Bronchial epithelial cell (primary cell): ENCODE measurements at regions not wholly inside any gene's neighbourhood (a gene's known extent, or its start where the extent isn't known, plus 50 kb on each side); places are given as distances from the start of the nearest gene placed in this dataset.

Source experiments
- DNase-seq: peaks from one replicate; pipeline ENCODE4 v3.0.0-alpha.2; 2010; ENCODE audit warnings: low read depth
- FAIRE-seq: peaks from 2 replicates; lab custom pipeline; 2011; peaks lifted over from hg19 to GRCh38; lab: Jason Lieb, UNC
- H3K27me3 ChIP-seq: 2 replicates; pipeline ENCODE4 v1.5.1; 2011; ENCODE audit warnings: low read length; ENCODE audit not compliant: control insufficient read depth, insufficient read depth
- H3K36me3 ChIP-seq: 2 replicates; pipeline ENCODE4 v1.5.1; 2011; ENCODE audit warnings: low read length; ENCODE audit not compliant: control insufficient read depth, insufficient read depth
- H3K4me3 ChIP-seq: 2 replicates; pipeline ENCODE4 v1.5.1; 2011; ENCODE audit warnings: mild to moderate bottlenecking, low read depth, low read length, control low read depth
- CTCF ChIP-seq: IDR thresholded peaks from 2 replicates; pipeline ENCODE4 v1.5.1; 2011; ENCODE audit warnings: mild to moderate bottlenecking, moderate library complexity, low read length, control low read depth, inconsistent platforms; ENCODE audit not compliant: insufficient read depth, severe bottlenecking

- DNase-seq (no peak), FAIRE-seq (no peak)
- H3K27me3 ChIP-seq, result no peaks in the 10 kb centered on the region
- no peaks in the 10 kb centered on the region for H3K36me3 ChIP-seq
- no peak overlapping the region for H3K4me3 ChIP-seq
- TF ChIP-seq CTCF, result no peak
Measured at GRCh38 chr21:25062061-25062460, 545.2 kb downstream of the MRPL39 start.

GRCh38 chr21:25054689-25055088 lies 552.6 kb downstream of the MRPL39 start:
- DNase-seq (no peak), FAIRE-seq (no peak)
- H3K36me3 ChIP-seq, result no peaks in the 10 kb centered on the region
- TF ChIP-seq CTCF, result no peak
- H3K4me3 ChIP-seq, result no peak overlapping the region
- H3K27me3 ChIP-seq, result no peaks in the 10 kb centered on the region

GRCh38 chr21:25039461-25040380 lies 567.6 kb downstream of the MRPL39 start:
- Histone ChIP-seq H3K36me3 (no peaks in the 10 kb centered on the region), H3K4me3 (no peak overlapping the region), H3K27me3 (no peaks in the 10 kb centered on the region)
- no peak for TF ChIP-seq CTCF
- FAIRE-seq (no peak), DNase-seq (no peak)

- no peak for TF ChIP-seq CTCF
- no peaks in the 10 kb centered on the region for H3K27me3 ChIP-seq
- DNase-seq (no peak), FAIRE-seq (no peak)
- no peak overlapping the region for H3K4me3 ChIP-seq
- H3K36me3 ChIP-seq, result no peaks in the 10 kb centered on the region
Measured at GRCh38 chr21:25036775-25037174, 570.5 kb downstream of the MRPL39 start.

- DNase-seq (no peak), FAIRE-seq (peak; percentile 76)
- no peak for TF ChIP-seq CTCF
- Histone ChIP-seq H3K4me3 (no peak overlapping the region), H3K36me3 (no peaks in the 10 kb centered on the region), H3K27me3 (no peaks in the 10 kb centered on the region)
Measured at GRCh38 chr21:25031750-25032149, 575.5 kb downstream of the MRPL39 start.

GRCh38 chr21:25029580-25029979 lies 577.7 kb downstream of the MRPL39 start:
- no peak for DNase-seq
- Histone ChIP-seq H3K27me3 (no peaks in the 10 kb centered on the region), H3K4me3 (no peak overlapping the region), H3K36me3 (no peaks in the 10 kb centered on the region)
- no peak for FAIRE-seq
- TF ChIP-seq CTCF, result no peak
